ENCODE measurements at regions not wholly inside any gene's neighbourhood (a gene's known extent, or its start where the extent isn't known, plus 50 kb on each side); places are given as distances from the start of the nearest gene placed in this dataset.

GRCh38 chr12:125436686-125437085 lies 371.5 kb downstream of the AACS start:
- TF ChIP-seq GATA3 (IDR thresholded peaks at IDR 0.05; ENCODE audit: low read depth, low read length), result no peak
- no peak for TF ChIP-seq GATA2 (IDR thresholded peaks at IDR 0.05; ENCODE audit: low read depth, low read length)

Data from SH-SY5Y (cell line).